ENCODE measurements at regions not wholly inside any gene's neighbourhood (a gene's known extent, or its start where the extent isn't known, plus 50 kb on each side); places are given as distances from the start of the nearest gene placed in this dataset.

- TF ChIP-seq POLR2AphosphoS5 (IDR thresholded peaks at IDR 0.05; ENCODE audit: low read depth): no peak
- no peak for TF ChIP-seq CTCF (IDR thresholded peaks at IDR 0.05; ENCODE audit: insufficient read depth, low read length)
- no peak for TF ChIP-seq SPI1 (IDR thresholded peaks at IDR 0.05; ENCODE audit: borderline replicate concordance, low read depth)
These were observed 537.3 kb upstream of the MIS18BP1 start for GRCh38 chr14:45790293-45790692.

All from HL-60 (cell line).